ENCODE measurements at regions not wholly inside any gene's neighbourhood (a gene's known extent, or its start where the extent isn't known, plus 50 kb on each side); places are given as distances from the start of the nearest gene placed in this dataset.

DNA sequence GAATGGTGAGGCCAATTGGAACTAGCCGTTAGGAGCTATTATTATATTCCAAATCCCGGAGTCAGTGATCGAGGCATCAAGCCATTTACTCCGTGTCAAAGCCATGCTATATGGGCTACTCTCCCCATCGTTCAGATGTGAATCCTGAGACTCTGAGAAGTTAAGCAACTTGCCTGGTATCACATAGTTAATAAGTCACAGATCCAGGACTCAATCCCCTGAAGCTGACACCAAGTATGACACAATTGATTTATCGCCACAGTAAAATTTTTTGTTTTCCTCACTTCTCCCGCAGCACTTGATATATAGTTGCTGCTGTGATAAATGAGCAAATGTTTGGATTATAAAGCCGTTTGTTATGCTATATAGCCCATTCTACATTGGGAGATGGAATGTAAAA, 50.8 kb upstream of the TSHZ2 start:
- no peak overlapping the region for H3K4me3 ChIP-seq (ENCODE audit: control insufficient read depth in 1 of 7, extremely low read depth in 1 of 7, insufficient read depth in 4 of 7, low read depth in 2 of 7, low read length in 6 of 7)
- peaks cover 0 to 2% (median 0%) of the 10 kb centered on the region in 5 experiments for H3K9me3 ChIP-seq (ENCODE audit: control extremely low read depth in 1 of 5, control insufficient read depth in 4 of 5, insufficient read depth in 2 of 5, low read depth in 1 of 5, low read length in 4 of 5)
- CTCF ChIA-PET: interaction anchor here (0.5 kb wide), 1 partner anchor 617 kb away, joined by 3 read pairs; no protein-coding TSS in a partner anchor
- 100% methylated on average over 5 of the region's 8 CpGs for WGBS (ENCODE audit: insufficient coverage)
- no peak for DNase-seq
- POLR2A ChIA-PET: no interaction called here
- no peak overlapping the region for H3K27ac ChIP-seq (ENCODE audit: insufficient read depth in 1 of 2, low read depth in 1 of 2, low read length in 2 of 2, poor library complexity in 1 of 2, severe bottlenecking in 2 of 2)
- H3K27me3 ChIP-seq (replicated peaks in 2 of 5; ENCODE audit: control insufficient read depth in 4 of 5, insufficient read depth in 5 of 5, low read length in 4 of 5): no peaks in the 10 kb centered on the region
- H3K4me1 ChIP-seq (ENCODE audit: control extremely low read depth in 1 of 4, control insufficient read depth in 4 of 4, insufficient read depth in 4 of 4, low read length in 3 of 4): no peaks in the 10 kb centered on the region
- no peaks in the 10 kb centered on the region for H3K36me3 ChIP-seq (ENCODE audit: control insufficient read depth in 4 of 4, insufficient read depth in 4 of 4, low read length in 3 of 4)

DNA sequence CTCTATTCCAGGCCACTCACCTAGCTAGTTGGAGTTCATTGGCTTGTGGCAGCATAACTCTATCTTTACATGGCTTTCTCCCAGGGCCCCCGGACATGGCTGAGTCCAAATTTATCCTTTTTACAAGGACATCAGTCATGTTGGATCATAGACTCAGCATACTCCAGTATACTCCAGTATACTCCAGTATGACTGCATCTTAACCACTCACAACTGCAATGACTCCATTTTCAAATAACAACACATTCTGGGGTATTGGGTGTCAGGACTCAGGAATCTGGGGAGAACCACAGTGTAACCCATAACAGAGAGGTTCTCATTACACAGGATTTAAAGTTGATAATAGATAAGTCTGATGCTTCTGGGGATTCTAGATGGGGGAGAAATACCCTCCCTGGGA, 53.8 kb upstream of the TSHZ2 start:
- ChIA-PET CTCF (no interaction called here), POLR2A (no interaction called here)
- 86% methylated on average over 1 of the region's 1 CpG for WGBS (ENCODE audit: insufficient coverage)
- no peak for DNase-seq
- Histone ChIP-seq H3K27ac (ENCODE audit: insufficient read depth in 1 of 2, low read depth in 1 of 2, low read length in 2 of 2, poor library complexity in 1 of 2, severe bottlenecking in 2 of 2) (no peak overlapping the region), H3K4me3 (ENCODE audit: control insufficient read depth in 1 of 7, extremely low read depth in 1 of 7, insufficient read depth in 4 of 7, low read depth in 2 of 7, low read length in 6 of 7) (no peak overlapping the region), H3K4me1 (ENCODE audit: control extremely low read depth in 1 of 4, control insufficient read depth in 4 of 4, insufficient read depth in 4 of 4, low read length in 3 of 4) (no peaks in the 10 kb centered on the region), H3K9me3 (ENCODE audit: control extremely low read depth in 1 of 5, control insufficient read depth in 4 of 5, insufficient read depth in 2 of 5, low read depth in 1 of 5, low read length in 4 of 5) (peaks cover 0 to 2% (median 0%) of the 10 kb centered on the region in 5 experiments), H3K36me3 (ENCODE audit: control insufficient read depth in 4 of 4, insufficient read depth in 4 of 4, low read length in 3 of 4) (no peaks in the 10 kb centered on the region), H3K27me3 (replicated peaks in 2 of 5; ENCODE audit: control insufficient read depth in 4 of 5, insufficient read depth in 5 of 5, low read length in 4 of 5) (no peaks in the 10 kb centered on the region)

DNA sequence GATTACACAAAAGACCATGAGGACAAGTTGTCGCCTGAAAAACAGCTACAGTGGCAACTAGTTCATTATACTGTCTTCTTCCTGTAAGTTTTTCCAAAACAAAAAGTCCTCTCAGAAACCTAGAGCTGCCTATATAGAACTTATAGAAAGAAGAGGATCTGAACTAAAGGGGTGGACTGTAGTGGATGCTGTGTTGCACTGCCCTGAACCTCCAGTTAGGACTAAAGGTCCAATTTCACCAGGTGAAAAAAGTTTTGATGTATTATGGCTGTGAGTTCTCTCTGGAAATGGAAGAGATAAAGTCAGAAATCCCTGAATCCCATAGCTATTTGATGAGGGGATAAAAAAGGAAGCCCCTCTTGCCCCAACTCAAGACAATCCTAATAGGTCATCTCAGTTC, 56.6 kb upstream of the TSHZ2 start:
- ChIA-PET CTCF (no interaction called here), POLR2A (no interaction called here)
- Histone ChIP-seq H3K4me3 (ENCODE audit: control insufficient read depth in 1 of 7, extremely low read depth in 1 of 7, insufficient read depth in 4 of 7, low read depth in 2 of 7, low read length in 6 of 7) (no peak overlapping the region), H3K36me3 (ENCODE audit: control insufficient read depth in 4 of 4, insufficient read depth in 4 of 4, low read length in 3 of 4) (no peaks in the 10 kb centered on the region), H3K4me1 (ENCODE audit: control extremely low read depth in 1 of 4, control insufficient read depth in 4 of 4, insufficient read depth in 4 of 4, low read length in 3 of 4) (no peaks in the 10 kb centered on the region), H3K27ac (ENCODE audit: insufficient read depth in 1 of 2, low read depth in 1 of 2, low read length in 2 of 2, poor library complexity in 1 of 2, severe bottlenecking in 2 of 2) (no peak overlapping the region), H3K9me3 (ENCODE audit: control extremely low read depth in 1 of 5, control insufficient read depth in 4 of 5, insufficient read depth in 2 of 5, low read depth in 1 of 5, low read length in 4 of 5) (peaks cover 0 to 1% (median 0%) of the 10 kb centered on the region in 5 experiments), H3K27me3 (replicated peaks in 2 of 5; ENCODE audit: control insufficient read depth in 4 of 5, insufficient read depth in 5 of 5, low read length in 4 of 5) (no peaks in the 10 kb centered on the region)
- WGBS (ENCODE audit: insufficient coverage): no CpG with 5 or more reads among the region's 1 CpG
- no peak for DNase-seq

DNA sequence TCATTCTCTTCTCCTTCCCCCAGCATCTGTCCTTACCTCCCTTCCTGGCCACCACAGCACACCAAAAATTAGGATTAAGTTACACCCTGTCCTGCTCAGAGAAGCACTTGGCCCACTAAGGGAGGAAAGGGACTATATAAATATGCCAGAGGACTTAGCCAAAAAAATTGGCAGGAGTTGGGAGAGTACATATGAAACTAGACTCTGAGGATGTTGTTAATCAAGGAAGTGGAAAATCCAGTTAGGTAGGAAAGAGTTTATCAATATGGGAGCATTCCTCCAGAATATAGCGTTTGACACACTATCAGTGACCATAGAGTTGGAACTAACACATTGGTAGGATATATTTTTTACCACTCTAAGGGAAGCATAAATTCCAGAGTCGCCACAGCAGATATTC, 57.3 kb upstream of the TSHZ2 start:
- CTCF ChIA-PET: no interaction called here
- POLR2A ChIA-PET: no interaction called here
- Histone ChIP-seq H3K4me3 (ENCODE audit: control insufficient read depth in 1 of 7, extremely low read depth in 1 of 7, insufficient read depth in 4 of 7, low read depth in 2 of 7, low read length in 6 of 7) (no peak overlapping the region), H3K36me3 (ENCODE audit: control insufficient read depth in 4 of 4, insufficient read depth in 4 of 4, low read length in 3 of 4) (no peaks in the 10 kb centered on the region), H3K4me1 (ENCODE audit: control extremely low read depth in 1 of 4, control insufficient read depth in 4 of 4, insufficient read depth in 4 of 4, low read length in 3 of 4) (no peaks in the 10 kb centered on the region), H3K9me3 (ENCODE audit: control extremely low read depth in 1 of 5, control insufficient read depth in 4 of 5, insufficient read depth in 2 of 5, low read depth in 1 of 5, low read length in 4 of 5) (peaks cover 0 to 1% (median 0%) of the 10 kb centered on the region in 5 experiments), H3K27ac (ENCODE audit: insufficient read depth in 1 of 2, low read depth in 1 of 2, low read length in 2 of 2, poor library complexity in 1 of 2, severe bottlenecking in 2 of 2) (no peak overlapping the region), H3K27me3 (replicated peaks in 2 of 5; ENCODE audit: control insufficient read depth in 4 of 5, insufficient read depth in 5 of 5, low read length in 4 of 5) (no peaks in the 10 kb centered on the region)
- DNase-seq: no peak
- WGBS (ENCODE audit: insufficient coverage): no CpG with 5 or more reads among the region's 2 CpGs

DNA sequence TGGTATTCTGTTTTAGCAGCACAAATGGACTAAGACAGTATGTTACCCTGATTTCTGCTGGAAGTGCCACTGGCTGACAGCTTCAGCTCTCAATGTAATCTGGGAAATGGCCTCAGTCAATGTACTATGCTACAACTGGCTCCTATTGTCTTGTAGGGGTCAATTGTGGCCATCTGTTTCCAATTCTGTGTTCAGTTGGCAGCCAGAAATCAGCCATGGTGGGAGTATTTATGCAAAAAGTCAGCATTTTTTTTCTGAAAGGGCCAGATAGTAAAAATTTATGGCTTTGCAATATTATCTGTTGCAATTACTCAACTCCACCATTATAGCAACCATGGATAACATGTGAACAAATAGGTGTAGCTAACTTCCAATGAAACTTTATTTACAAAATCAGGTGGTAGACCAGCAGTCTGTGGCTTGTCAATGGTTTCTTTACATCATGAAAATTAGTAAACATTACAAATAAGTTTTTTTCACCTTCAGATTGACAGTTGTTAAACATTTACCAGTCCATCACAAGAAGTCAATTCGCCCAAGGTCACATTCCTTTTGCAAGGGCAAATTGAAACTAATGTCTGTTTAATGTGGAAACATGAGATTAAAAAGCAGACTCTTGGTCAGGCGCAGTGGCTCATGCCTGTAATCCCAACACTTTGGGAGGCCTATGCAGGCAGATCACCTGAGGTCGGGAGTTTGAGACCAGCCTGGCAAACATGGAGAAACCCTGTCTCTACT, 58.3 kb upstream of the TSHZ2 start:
- Histone ChIP-seq H3K27me3 (replicated peaks in 2 of 5; ENCODE audit: control insufficient read depth in 4 of 5, insufficient read depth in 5 of 5, low read length in 4 of 5) (no peaks in the 10 kb centered on the region), H3K4me1 (ENCODE audit: control extremely low read depth in 1 of 4, control insufficient read depth in 4 of 4, insufficient read depth in 4 of 4, low read length in 3 of 4) (no peaks in the 10 kb centered on the region), H3K9me3 (ENCODE audit: control extremely low read depth in 1 of 5, control insufficient read depth in 4 of 5, insufficient read depth in 2 of 5, low read depth in 1 of 5, low read length in 4 of 5) (peaks cover 0 to 1% (median 0%) of the 10 kb centered on the region in 5 experiments), H3K27ac (ENCODE audit: insufficient read depth in 1 of 2, low read depth in 1 of 2, low read length in 2 of 2, poor library complexity in 1 of 2, severe bottlenecking in 2 of 2) (no peak overlapping the region), H3K4me3 (ENCODE audit: control insufficient read depth in 1 of 7, extremely low read depth in 1 of 7, insufficient read depth in 4 of 7, low read depth in 2 of 7, low read length in 6 of 7) (no peak overlapping the region), H3K36me3 (ENCODE audit: control insufficient read depth in 4 of 4, insufficient read depth in 4 of 4, low read length in 3 of 4) (no peaks in the 10 kb centered on the region)
- WGBS (ENCODE audit: insufficient coverage): 100% methylated on average over 3 of the region's 3 CpGs
- ChIA-PET CTCF (no interaction called here), POLR2A (no interaction called here)
- DNase-seq: no peak

DNA sequence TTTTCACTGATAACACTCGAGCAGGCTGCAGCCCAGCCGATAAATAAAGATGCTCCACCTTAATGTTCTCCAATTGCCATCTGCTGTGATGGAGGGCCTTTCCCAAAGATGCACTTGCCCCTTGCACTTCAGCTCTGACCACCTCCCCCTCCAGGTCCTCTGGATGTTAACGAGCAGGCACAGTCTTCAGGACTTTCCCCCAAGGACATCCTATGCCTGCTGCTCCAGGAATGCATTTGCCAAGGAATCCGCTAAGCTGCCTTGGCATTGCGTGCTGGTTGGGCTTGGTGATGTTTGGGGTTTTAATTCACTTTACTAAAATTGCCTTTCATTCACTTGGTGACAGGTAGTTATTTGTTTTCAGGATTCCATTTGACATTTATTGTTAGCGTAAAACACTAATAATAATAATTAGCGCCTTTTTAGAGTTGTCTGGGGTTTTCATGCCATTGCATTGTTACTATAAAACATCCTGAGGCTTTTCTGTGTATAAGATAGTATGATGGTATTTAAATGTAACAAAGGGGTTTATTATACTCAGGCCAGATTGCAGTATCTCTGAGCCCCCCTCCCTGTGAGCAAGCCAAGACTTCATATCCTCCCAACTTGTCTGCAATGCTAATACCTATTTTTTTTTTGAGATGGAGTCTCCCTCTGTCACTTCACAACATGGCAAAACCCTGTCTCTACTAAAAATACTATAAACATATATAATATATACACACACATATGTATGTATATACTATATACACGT, 66.7 kb upstream of the TSHZ2 start:
- Histone ChIP-seq H3K4me1 (ENCODE audit: control extremely low read depth in 1 of 4, control insufficient read depth in 4 of 4, insufficient read depth in 4 of 4, low read length in 3 of 4) (no peaks in the 10 kb centered on the region), H3K27ac (ENCODE audit: insufficient read depth in 1 of 2, low read depth in 1 of 2, low read length in 2 of 2, poor library complexity in 1 of 2, severe bottlenecking in 2 of 2) (no peak overlapping the region), H3K36me3 (ENCODE audit: control insufficient read depth in 4 of 4, insufficient read depth in 4 of 4, low read length in 3 of 4) (no peaks in the 10 kb centered on the region), H3K4me3 (ENCODE audit: control insufficient read depth in 1 of 7, extremely low read depth in 1 of 7, insufficient read depth in 4 of 7, low read depth in 2 of 7, low read length in 6 of 7) (no peak overlapping the region), H3K9me3 (ENCODE audit: control extremely low read depth in 1 of 5, control insufficient read depth in 4 of 5, insufficient read depth in 2 of 5, low read depth in 1 of 5, low read length in 4 of 5) (no peaks in the 10 kb centered on the region), H3K27me3 (replicated peaks in 2 of 5; ENCODE audit: control insufficient read depth in 4 of 5, insufficient read depth in 5 of 5, low read length in 4 of 5) (no peaks in the 10 kb centered on the region)
- ChIA-PET POLR2A (no interaction called here), CTCF (no interaction called here)
- no peak for DNase-seq
- 71% methylated on average over 2 of the region's 8 CpGs for WGBS (ENCODE audit: insufficient coverage)

DNA sequence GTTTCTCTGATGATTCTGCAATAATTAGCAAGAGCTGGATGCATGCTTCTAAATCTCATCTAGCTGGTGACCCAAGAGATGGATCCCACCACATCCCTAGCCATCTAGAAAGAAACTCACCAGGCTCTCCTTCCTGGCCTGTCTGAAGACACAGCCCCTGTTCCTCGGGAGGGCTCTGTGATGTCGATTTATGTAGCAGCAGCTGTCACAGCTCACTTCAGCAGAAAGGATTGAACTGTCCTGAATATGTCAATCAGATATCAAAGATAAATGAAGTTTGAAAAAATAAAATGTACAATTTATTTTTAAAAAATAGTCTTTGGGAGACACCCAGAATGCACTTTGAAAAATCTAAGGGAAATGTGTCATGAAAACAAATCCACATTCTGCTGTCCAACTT, 67.3 kb upstream of the TSHZ2 start:
- no CpG with 5 or more reads among the region's 2 CpGs for WGBS (ENCODE audit: insufficient coverage)
- Histone ChIP-seq H3K4me1 (ENCODE audit: control extremely low read depth in 1 of 4, control insufficient read depth in 4 of 4, insufficient read depth in 4 of 4, low read length in 3 of 4) (no peaks in the 10 kb centered on the region), H3K27ac (ENCODE audit: insufficient read depth in 1 of 2, low read depth in 1 of 2, low read length in 2 of 2, poor library complexity in 1 of 2, severe bottlenecking in 2 of 2) (no peak overlapping the region), H3K4me3 (ENCODE audit: control insufficient read depth in 1 of 7, extremely low read depth in 1 of 7, insufficient read depth in 4 of 7, low read depth in 2 of 7, low read length in 6 of 7) (no peak overlapping the region), H3K9me3 (ENCODE audit: control extremely low read depth in 1 of 5, control insufficient read depth in 4 of 5, insufficient read depth in 2 of 5, low read depth in 1 of 5, low read length in 4 of 5) (no peaks in the 10 kb centered on the region), H3K27me3 (replicated peaks in 2 of 5; ENCODE audit: control insufficient read depth in 4 of 5, insufficient read depth in 5 of 5, low read length in 4 of 5) (no peaks in the 10 kb centered on the region), H3K36me3 (ENCODE audit: control insufficient read depth in 4 of 4, insufficient read depth in 4 of 4, low read length in 3 of 4) (no peaks in the 10 kb centered on the region)
- ChIA-PET CTCF (no interaction called here), POLR2A (no interaction called here)
- no peak for DNase-seq
